WTC11 (cell line): ENCODE measurements at regions not wholly inside any gene's neighbourhood (a gene's known extent, or its start where the extent isn't known, plus 50 kb on each side); places are given as distances from the start of the nearest gene placed in this dataset.

Experiments used
- ATAC-seq: fragments of 200-7000 bp; cut with Tn5 transposase; 2 replicates; pipeline ENCODE4 v1.10.0; 2021; ENCODE audit warnings: mild to moderate bottlenecking, moderate library complexity
- CTCF ChIA-PET: fragments of 300-600 bp; sonication (Branson Sonifier 250); formaldehyde crosslinking; loops from one replicate; lab custom pipeline; 2021; ENCODE audit warnings: antibody characterized with exemption; lab: Charles Lee
- POLR2A ChIA-PET: fragments of 350-600 bp; sonication (Branson Sonifier 250); formaldehyde crosslinking; loops from one replicate; lab custom pipeline; 2021; ENCODE audit warnings: antibody characterized with exemption; lab: Charles Lee
- DNase-seq: peaks from one replicate; pipeline ENCODE4 v3.0.0; 2021; ENCODE audit warnings: low spot score
- H3K27ac Mint-ChIP-seq: 2 replicates; pipeline ENCODE4 v1.8.0; 2021; ENCODE audit warnings: mixed read lengths
- H3K27me3 Mint-ChIP-seq: 2 replicates; pipeline ENCODE4 v1.8.0; 2021; ENCODE audit warnings: low read depth, mild to moderate bottlenecking, moderate library complexity, mixed read lengths
- H3K36me3 Mint-ChIP-seq: 2 replicates; pipeline ENCODE4 v1.8.0; 2021; ENCODE audit warnings: mixed read lengths
- H3K4me1 Mint-ChIP-seq: 2 replicates; pipeline ENCODE4 v1.8.0; 2022; ENCODE audit warnings: mixed read lengths
- H3K4me3 Mint-ChIP-seq: 2 replicates; pipeline ENCODE4 v1.8.0; 2021; ENCODE audit warnings: mild to moderate bottlenecking, moderate library complexity, mixed read lengths
- H3K9me3 Mint-ChIP-seq: 2 replicates; pipeline ENCODE4 v1.8.0; 2021; ENCODE audit warnings: mixed read lengths
- ATF1 ChIP-seq: sonication (generic); formaldehyde crosslinking; IDR thresholded peaks from 2 replicates; pipeline ENCODE4 v1.8.1; 2023; ENCODE audit warnings: mild to moderate bottlenecking, moderate library complexity, missing genetic modification reagents
- ATF2 ChIP-seq: sonication (generic); formaldehyde crosslinking; IDR thresholded peaks from 2 replicates; pipeline ENCODE4 v1.8.1; 2022; ENCODE audit warnings: low read depth, missing genetic modification reagents, borderline replicate concordance
- CBFB ChIP-seq: sonication (generic); formaldehyde crosslinking; IDR thresholded peaks from 2 replicates; pipeline ENCODE4 v1.8.1; 2022; ENCODE audit warnings: mild to moderate bottlenecking, low read depth, missing genetic modification reagents
- CREB1 ChIP-seq: sonication (generic); formaldehyde crosslinking; IDR thresholded peaks from 2 replicates; pipeline ENCODE4 v1.8.0; 2023; ENCODE audit warnings: mild to moderate bottlenecking, missing genetic modification reagents
- CREM ChIP-seq: sonication (generic); formaldehyde crosslinking; IDR thresholded peaks from 2 replicates; pipeline ENCODE4 v1.8.1; 2022; ENCODE audit warnings: mild to moderate bottlenecking, missing genetic modification reagents, moderate library complexity
- E2F1 ChIP-seq: sonication (generic); formaldehyde crosslinking; IDR thresholded peaks from 2 replicates; pipeline ENCODE4 v1.8.0; 2022; ENCODE audit warnings: mild to moderate bottlenecking, missing genetic modification reagents
- EMX1 ChIP-seq: fragments of 250-450 bp; sonication (Bioruptor Pico); IDR thresholded peaks from 2 replicates; pipeline ENCODE4 v1.8.0; 2021; ENCODE audit warnings: mild to moderate bottlenecking
- FOXJ3 ChIP-seq: sonication (generic); formaldehyde crosslinking; IDR thresholded peaks from 2 replicates; pipeline ENCODE4 v1.9.0; 2021; ENCODE audit warnings: missing genetic modification reagents, mild to moderate bottlenecking, borderline replicate concordance
- FOXK1 ChIP-seq: sonication (generic); formaldehyde crosslinking; IDR thresholded peaks from 2 replicates; pipeline ENCODE4 v1.8.0; 2022; ENCODE audit warnings: mild to moderate bottlenecking, moderate library complexity, missing genetic modification reagents
- IRF1 ChIP-seq: sonication (generic); formaldehyde crosslinking; IDR thresholded peaks from 2 replicates; pipeline ENCODE4 v1.8.0; 2023; ENCODE audit warnings: missing genetic modification reagents
- NFYB ChIP-seq: sonication (generic); formaldehyde crosslinking; conservative IDR thresholded peaks from 2 replicates; pipeline ENCODE4 v1.8.0; 2022; ENCODE audit warnings: low read depth, missing genetic modification reagents
- NR1H2 ChIP-seq: sonication (generic); formaldehyde crosslinking; IDR thresholded peaks from 2 replicates; pipeline ENCODE4 v1.9.0; 2021; ENCODE audit warnings: mild to moderate bottlenecking, moderate library complexity, missing genetic modification reagents
- RORB ChIP-seq: fragments of 250-450 bp; sonication (Bioruptor Pico); IDR thresholded peaks from 2 replicates; pipeline ENCODE4 v1.9.0; 2021; ENCODE audit warnings: mild to moderate bottlenecking
- SMAD4 ChIP-seq: sonication (generic); formaldehyde crosslinking; IDR thresholded peaks from 2 replicates; pipeline ENCODE4 v1.8.0; 2022; ENCODE audit warnings: mild to moderate bottlenecking, missing genetic modification reagents
- TP53 ChIP-seq: sonication (generic); formaldehyde crosslinking; IDR thresholded peaks from 2 replicates; pipeline ENCODE4 v1.8.1; 2023; ENCODE audit warnings: mild to moderate bottlenecking, missing genetic modification reagents
- ZNF232 ChIP-seq: sonication (generic); formaldehyde crosslinking; IDR thresholded peaks from 2 replicates; pipeline ENCODE4 v1.8.0; 2022; ENCODE audit warnings: mild to moderate bottlenecking, missing genetic modification reagents
- TF ChIP-seq, protein P1 (sequence below): sonication (generic); formaldehyde crosslinking; IDR thresholded peaks from 2 replicates; pipeline ENCODE4 v1.8.0; 2022; ENCODE audit warnings: mild to moderate bottlenecking, missing genetic modification reagents
- TF ChIP-seq, protein P2 (sequence below): sonication (generic); formaldehyde crosslinking; IDR thresholded peaks from 2 replicates; pipeline ENCODE4 v1.8.1; 2023; ENCODE audit warnings: mild to moderate bottlenecking, missing genetic modification reagents, moderate library complexity
- TF ChIP-seq, protein P3 (sequence below): sonication (generic); formaldehyde crosslinking; IDR thresholded peaks from 2 replicates; pipeline ENCODE4 v1.8.1; 2023; ENCODE audit warnings: mild to moderate bottlenecking, missing genetic modification reagents
- TF ChIP-seq, protein P4 (sequence below): sonication (generic); formaldehyde crosslinking; IDR thresholded peaks from 2 replicates; pipeline ENCODE4 v1.8.1; 2022; ENCODE audit warnings: mild to moderate bottlenecking, moderate library complexity, missing genetic modification reagents
- TF ChIP-seq, protein P5 (sequence below): sonication (generic); formaldehyde crosslinking; IDR thresholded peaks from 2 replicates; pipeline ENCODE4 v1.8.1; 2023; ENCODE audit warnings: mild to moderate bottlenecking, missing genetic modification reagents

DNA sequence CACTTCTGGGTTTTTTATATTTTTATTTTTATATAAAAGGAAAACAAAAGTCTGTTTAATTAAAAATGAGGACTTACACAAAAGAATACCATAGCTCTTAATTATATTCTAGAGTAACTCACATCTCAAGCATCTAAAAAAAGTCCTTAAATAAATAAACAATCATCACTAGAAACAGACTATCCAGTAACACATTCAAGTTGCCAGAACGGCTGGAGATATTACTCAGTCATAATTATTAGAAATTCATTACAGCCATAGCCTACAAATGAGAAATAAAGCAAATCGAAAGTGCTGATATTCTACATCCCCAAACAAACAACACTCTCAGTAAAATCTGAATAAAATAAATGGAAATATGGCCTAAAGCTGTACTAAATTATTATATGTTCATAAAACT, 182.5 kb upstream of the C11orf58 start:
- Mint-ChIP-seq H3K36me3 (no peaks in the 10 kb centered on the region), H3K4me1 (no peaks in the 10 kb centered on the region)
- no peak for DNase-seq

DNA sequence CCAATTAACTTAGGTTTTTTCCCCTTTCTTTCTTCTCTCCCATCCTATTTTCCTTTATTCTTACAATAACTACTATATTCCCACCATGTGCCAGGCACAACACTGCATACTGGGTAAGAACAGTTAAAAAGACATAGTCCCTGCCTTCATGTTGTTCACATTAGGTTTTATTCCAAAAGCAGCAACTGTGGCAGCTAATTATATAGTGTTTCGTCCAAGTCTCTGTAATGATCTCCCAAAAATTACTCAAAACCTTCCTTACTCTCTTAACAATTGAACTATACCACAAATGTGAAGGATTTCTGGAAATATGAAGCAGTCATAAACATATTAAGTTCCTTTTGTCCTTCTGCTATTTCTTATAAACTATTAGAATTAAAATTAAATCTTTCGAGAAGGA, 184.1 kb upstream of the C11orf58 start:
- Mint-ChIP-seq H3K4me3 (no peak overlapping the region), H3K9me3 (peaks cover 4% of the 10 kb centered on the region), H3K4me1 (no peaks in the 10 kb centered on the region), H3K27ac (no peak overlapping the region), H3K36me3 (no peaks in the 10 kb centered on the region), H3K27me3 (no peaks in the 10 kb centered on the region)
- no peak for DNase-seq
- ChIA-PET POLR2A (no interaction called here), CTCF (no interaction called here)
- ATAC-seq: no peak
- TF ChIP-seq, protein P1, sequence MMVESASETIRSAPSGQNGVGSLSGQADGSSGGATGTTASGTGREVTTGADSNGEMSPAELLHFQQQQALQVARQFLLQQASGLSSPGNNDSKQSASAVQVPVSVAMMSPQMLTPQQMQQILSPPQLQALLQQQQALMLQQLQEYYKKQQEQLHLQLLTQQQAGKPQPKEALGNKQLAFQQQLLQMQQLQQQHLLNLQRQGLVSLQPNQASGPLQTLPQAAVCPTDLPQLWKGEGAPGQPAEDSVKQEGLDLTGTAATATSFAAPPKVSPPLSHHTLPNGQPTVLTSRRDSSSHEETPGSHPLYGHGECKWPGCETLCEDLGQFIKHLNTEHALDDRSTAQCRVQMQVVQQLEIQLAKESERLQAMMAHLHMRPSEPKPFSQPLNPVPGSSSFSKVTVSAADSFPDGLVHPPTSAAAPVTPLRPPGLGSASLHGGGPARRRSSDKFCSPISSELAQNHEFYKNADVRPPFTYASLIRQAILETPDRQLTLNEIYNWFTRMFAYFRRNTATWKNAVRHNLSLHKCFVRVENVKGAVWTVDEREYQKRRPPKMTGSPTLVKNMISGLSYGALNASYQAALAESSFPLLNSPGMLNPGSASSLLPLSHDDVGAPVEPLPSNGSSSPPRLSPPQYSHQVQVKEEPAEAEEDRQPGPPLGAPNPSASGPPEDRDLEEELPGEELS (CRISPR knock-in tag): no peak
- TF ChIP-seq ATF2 (no peak), EMX1 (no peak), ZNF232 (CRISPR knock-in tag) (no peak), NFYB (CRISPR knock-in tag) (no peak), TP53 (no peak), CREB1 (CRISPR knock-in tag) (no peak)
- TF ChIP-seq, protein P2, sequence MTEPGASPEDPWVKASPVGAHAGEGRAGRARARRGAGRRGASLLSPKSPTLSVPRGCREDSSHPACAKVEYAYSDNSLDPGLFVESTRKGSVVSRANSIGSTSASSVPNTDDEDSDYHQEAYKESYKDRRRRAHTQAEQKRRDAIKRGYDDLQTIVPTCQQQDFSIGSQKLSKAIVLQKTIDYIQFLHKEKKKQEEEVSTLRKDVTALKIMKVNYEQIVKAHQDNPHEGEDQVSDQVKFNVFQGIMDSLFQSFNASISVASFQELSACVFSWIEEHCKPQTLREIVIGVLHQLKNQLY (CRISPR knock-in tag): no peak
- TF ChIP-seq, protein P3, sequence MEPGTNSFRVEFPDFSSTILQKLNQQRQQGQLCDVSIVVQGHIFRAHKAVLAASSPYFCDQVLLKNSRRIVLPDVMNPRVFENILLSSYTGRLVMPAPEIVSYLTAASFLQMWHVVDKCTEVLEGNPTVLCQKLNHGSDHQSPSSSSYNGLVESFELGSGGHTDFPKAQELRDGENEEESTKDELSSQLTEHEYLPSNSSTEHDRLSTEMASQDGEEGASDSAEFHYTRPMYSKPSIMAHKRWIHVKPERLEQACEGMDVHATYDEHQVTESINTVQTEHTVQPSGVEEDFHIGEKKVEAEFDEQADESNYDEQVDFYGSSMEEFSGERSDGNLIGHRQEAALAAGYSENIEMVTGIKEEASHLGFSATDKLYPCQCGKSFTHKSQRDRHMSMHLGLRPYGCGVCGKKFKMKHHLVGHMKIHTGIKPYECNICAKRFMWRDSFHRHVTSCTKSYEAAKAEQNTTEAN: no peak

More for the DNA sequence above, 182.5 kb upstream of the C11orf58 start:
- ChIA-PET CTCF (no interaction called here), POLR2A (no interaction called here)
- TF ChIP-seq TP53 (no peak), CBFB (CRISPR knock-in tag) (no peak)
- ATAC-seq: no peak
- no peaks in the 10 kb centered on the region for H3K27me3 Mint-ChIP-seq
- H3K4me3 Mint-ChIP-seq: no peak overlapping the region
- no peak overlapping the region for H3K27ac Mint-ChIP-seq
- H3K9me3 Mint-ChIP-seq: no peaks in the 10 kb centered on the region

GRCh38 chr11:16547879-16548278, 190.6 kb upstream of the C11orf58 start:
- DNase-seq (no peak), ATAC-seq (no peak)
- Mint-ChIP-seq H3K4me1 (no peaks in the 10 kb centered on the region), H3K4me3 (no peak overlapping the region), H3K36me3 (no peaks in the 10 kb centered on the region), H3K27me3 (no peaks in the 10 kb centered on the region), H3K27ac (no peak overlapping the region), H3K9me3 (peaks cover 18% of the 10 kb centered on the region)
- CTCF ChIA-PET: no interaction called here
- POLR2A ChIA-PET: no interaction called here
- TF ChIP-seq ATF1 (CRISPR knock-in tag): no peak
- no peak for TF ChIP-seq NR1H2 (CRISPR knock-in tag)
- TF ChIP-seq FOXK1 (CRISPR knock-in tag): no peak
- no peak for TF ChIP-seq EMX1
- TF ChIP-seq TP53: no peak

DNA sequence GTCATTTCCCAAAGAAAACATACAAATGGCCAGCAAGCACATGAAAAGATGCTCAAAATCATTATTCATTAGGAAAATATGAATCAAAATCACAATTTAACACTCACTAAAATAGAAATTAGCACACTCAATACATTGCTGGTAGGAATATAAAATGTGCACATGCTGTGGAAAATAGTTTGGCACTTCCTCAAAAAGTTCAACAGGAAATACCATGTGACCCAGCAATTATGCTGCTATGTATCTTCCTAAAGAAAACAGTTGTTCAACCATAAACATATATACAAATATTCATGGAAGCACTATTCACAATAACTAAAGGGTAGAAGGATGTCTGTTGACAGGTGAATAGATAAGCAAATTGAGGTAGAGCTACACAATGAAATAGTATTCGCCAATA, 187.3 kb upstream of the SOX6 start:
- Mint-ChIP-seq H3K4me3 (no peak overlapping the region), H3K9me3 (peaks cover 19% of the 10 kb centered on the region), H3K4me1 (no peaks in the 10 kb centered on the region), H3K27ac (no peak overlapping the region), H3K27me3 (peaks cover 9% of the 10 kb centered on the region), H3K36me3 (no peaks in the 10 kb centered on the region)
- ChIA-PET POLR2A (no interaction called here), CTCF (no interaction called here)
- DNase-seq (no peak), ATAC-seq (no peak)
- no peak for TF ChIP-seq SMAD4 (CRISPR knock-in tag)
- no peak for TF ChIP-seq CREM (CRISPR knock-in tag)
- TF ChIP-seq, protein P4, sequence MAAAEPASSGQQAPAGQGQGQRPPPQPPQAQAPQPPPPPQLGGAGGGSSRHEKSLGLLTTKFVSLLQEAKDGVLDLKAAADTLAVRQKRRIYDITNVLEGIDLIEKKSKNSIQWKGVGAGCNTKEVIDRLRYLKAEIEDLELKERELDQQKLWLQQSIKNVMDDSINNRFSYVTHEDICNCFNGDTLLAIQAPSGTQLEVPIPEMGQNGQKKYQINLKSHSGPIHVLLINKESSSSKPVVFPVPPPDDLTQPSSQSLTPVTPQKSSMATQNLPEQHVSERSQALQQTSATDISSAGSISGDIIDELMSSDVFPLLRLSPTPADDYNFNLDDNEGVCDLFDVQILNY (CRISPR knock-in tag): no peak
- TF ChIP-seq IRF1 (CRISPR knock-in tag): no peak
- no peak for TF ChIP-seq RORB (CRISPR knock-in tag)
- TF ChIP-seq FOXJ3 (CRISPR knock-in tag): no peak
- no peak for TF ChIP-seq E2F1
- TF ChIP-seq, protein P5, sequence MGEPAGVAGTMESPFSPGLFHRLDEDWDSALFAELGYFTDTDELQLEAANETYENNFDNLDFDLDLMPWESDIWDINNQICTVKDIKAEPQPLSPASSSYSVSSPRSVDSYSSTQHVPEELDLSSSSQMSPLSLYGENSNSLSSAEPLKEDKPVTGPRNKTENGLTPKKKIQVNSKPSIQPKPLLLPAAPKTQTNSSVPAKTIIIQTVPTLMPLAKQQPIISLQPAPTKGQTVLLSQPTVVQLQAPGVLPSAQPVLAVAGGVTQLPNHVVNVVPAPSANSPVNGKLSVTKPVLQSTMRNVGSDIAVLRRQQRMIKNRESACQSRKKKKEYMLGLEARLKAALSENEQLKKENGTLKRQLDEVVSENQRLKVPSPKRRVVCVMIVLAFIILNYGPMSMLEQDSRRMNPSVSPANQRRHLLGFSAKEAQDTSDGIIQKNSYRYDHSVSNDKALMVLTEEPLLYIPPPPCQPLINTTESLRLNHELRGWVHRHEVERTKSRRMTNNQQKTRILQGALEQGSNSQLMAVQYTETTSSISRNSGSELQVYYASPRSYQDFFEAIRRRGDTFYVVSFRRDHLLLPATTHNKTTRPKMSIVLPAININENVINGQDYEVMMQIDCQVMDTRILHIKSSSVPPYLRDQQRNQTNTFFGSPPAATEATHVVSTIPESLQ: no peak
